ENCODE measurements at regions not wholly inside any gene's neighbourhood (a gene's known extent, or its start where the extent isn't known, plus 50 kb on each side); places are given as distances from the start of the nearest gene placed in this dataset.
"Not testable (repeated sequence)": the region's sequence is repeated elsewhere in the genome, so short reads cannot be mapped to it uniquely, and the experiment has no call there.

GRCh38 chr11:103585401-103585800 lies 451.0 kb upstream of the DDI1 start:
- DNase-seq (ENCODE audit: low spot score) = no peak

GRCh38 chr11:103585911-103586310 lies 450.5 kb upstream of the DDI1 start:
- no peak for DNase-seq (ENCODE audit: low spot score)

- DNase-seq (ENCODE audit: low spot score) = no peak
These were observed 449.7 kb upstream of the DDI1 start for GRCh38 chr11:103586756-103587155.

- DNase-seq (ENCODE audit: low spot score) = no peak
These were observed 448.3 kb upstream of the DDI1 start for GRCh38 chr11:103587901-103588788.

GRCh38 chr11:103591554-103591953 lies 444.9 kb upstream of the DDI1 start:
- no peak for DNase-seq (ENCODE audit: low spot score)

GRCh38 chr11:103594283-103594682 lies 442.2 kb upstream of the DDI1 start:
- DNase-seq (ENCODE audit: low spot score) = no peak

- DNase-seq (ENCODE audit: low spot score) = no peak
These were observed 440.1 kb upstream of the DDI1 start for GRCh38 chr11:103596315-103596714.

GRCh38 chr11:103601225-103601846 lies 435.1 kb upstream of the DDI1 start:
- DNase-seq (ENCODE audit: low spot score) = peak; percentile 24

GRCh38 chr11:103602840-103603239 lies 433.6 kb upstream of the DDI1 start:
- DNase-seq (ENCODE audit: low spot score) = no peak

GRCh38 chr11:103604310-103604709 lies 432.1 kb upstream of the DDI1 start:
- no peak for DNase-seq (ENCODE audit: low spot score)

- no peak for DNase-seq (ENCODE audit: low spot score)
These were observed 427.9 kb upstream of the DDI1 start for GRCh38 chr11:103608566-103608965.

GRCh38 chr11:103609117-103610066 lies 427.0 kb upstream of the DDI1 start:
- DNase-seq (ENCODE audit: low spot score) = no peak

- no peak for DNase-seq (ENCODE audit: low spot score)
These were observed 426.0 kb upstream of the DDI1 start for GRCh38 chr11:103610435-103610834.

GRCh38 chr11:103611526-103612260 lies 424.7 kb upstream of the DDI1 start:
- not testable (repeated sequence) for DNase-seq (ENCODE audit: low spot score)

- not testable (repeated sequence) for DNase-seq (ENCODE audit: low spot score)
These were observed 424.0 kb upstream of the DDI1 start for GRCh38 chr11:103612451-103612850.

- DNase-seq (ENCODE audit: low spot score) = not testable (repeated sequence)
These were observed 419.9 kb upstream of the DDI1 start for GRCh38 chr11:103616586-103616985.

GRCh38 chr11:103618528-103618927 lies 417.9 kb upstream of the DDI1 start:
- no peak for DNase-seq (ENCODE audit: low spot score)

- DNase-seq (ENCODE audit: low spot score) = no peak
These were observed 417.0 kb upstream of the DDI1 start for GRCh38 chr11:103619480-103619879.

- DNase-seq (ENCODE audit: low spot score) = no peak
These were observed 416.5 kb upstream of the DDI1 start for GRCh38 chr11:103619938-103620337.

- no peak for DNase-seq (ENCODE audit: low spot score)
These were observed 414.1 kb upstream of the DDI1 start for GRCh38 chr11:103622296-103622695.

- no peak for DNase-seq (ENCODE audit: low spot score)
These were observed 412.5 kb upstream of the DDI1 start for GRCh38 chr11:103623933-103624332.
